ENCODE measurements at regions not wholly inside any gene's neighbourhood (a gene's known extent, or its start where the extent isn't known, plus 50 kb on each side); places are given as distances from the start of the nearest gene placed in this dataset.
"Not testable (repeated sequence)": the region's sequence is repeated elsewhere in the genome, so short reads cannot be mapped to it uniquely, and the experiment has no call there.

- DNase-seq (ENCODE audit: low spot score), result no peak
These were observed 435.6 kb upstream of the NFE2L3 start for GRCh38 chr7:25716421-25716820.

DNA sequence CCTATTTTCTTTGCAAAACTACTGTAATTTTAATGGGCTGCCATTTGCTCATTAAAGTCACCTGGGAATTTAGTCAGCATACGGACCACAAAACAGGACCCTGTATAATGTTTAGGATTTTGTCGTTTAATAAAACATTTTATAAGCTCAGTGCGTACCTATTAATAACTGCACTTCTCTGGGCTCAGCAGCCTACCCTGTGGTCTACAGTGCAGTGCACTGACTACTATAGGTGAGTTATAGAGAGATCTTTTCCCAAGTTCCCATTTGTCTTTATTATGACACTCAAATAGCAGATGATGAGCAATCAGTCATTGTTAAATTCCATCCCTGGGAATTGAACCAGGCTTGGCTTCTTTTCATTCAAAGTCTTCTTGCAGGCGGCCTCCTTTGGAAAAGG lies 433.4 kb upstream of the NFE2L3 start:
- DNase-seq (ENCODE audit: low spot score), result no peak

- no peak for DNase-seq (ENCODE audit: low spot score)
These were observed 432.7 kb upstream of the NFE2L3 start for GRCh38 chr7:25719190-25719896.

DNA sequence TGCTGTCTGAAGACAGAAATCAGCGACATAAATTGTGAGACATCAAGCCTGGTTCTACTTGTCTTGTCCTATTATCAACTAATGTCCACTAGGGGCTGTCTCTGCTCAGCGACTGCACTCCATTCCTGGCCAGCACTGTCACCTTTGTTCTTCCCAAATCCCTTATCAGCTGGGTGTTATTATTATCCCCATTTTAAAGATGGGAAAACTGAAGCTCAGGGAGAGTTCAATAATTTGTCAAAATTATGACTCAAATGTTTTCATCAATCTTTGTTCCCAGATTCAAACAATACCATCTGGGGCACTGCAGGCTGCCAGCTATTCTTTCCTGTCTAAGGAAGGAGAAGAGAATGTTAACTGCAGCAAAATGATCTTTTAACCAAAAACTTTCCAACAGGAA lies 431.6 kb upstream of the NFE2L3 start:
- no peak for DNase-seq (ENCODE audit: low spot score)

DNA sequence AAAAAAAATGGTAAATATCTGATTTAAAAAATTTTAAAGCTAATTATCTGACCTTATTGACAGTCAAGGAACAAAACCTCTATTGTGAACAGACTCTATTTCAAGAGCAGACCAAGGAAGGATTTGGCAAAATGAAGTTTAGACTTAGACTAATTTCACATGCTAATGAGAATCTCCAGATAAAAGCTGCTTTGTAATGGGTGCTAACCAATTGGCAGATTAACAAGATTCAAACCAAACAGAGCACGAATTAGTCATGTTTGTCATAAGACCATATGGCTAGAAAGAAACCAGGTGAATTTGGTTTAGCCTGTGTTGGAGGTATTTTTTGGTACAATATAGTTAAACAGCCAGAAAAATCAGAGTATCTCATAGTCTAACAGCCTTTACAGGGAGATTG lies 429.1 kb upstream of the NFE2L3 start:
- DNase-seq (ENCODE audit: low spot score), result no peak

DNA sequence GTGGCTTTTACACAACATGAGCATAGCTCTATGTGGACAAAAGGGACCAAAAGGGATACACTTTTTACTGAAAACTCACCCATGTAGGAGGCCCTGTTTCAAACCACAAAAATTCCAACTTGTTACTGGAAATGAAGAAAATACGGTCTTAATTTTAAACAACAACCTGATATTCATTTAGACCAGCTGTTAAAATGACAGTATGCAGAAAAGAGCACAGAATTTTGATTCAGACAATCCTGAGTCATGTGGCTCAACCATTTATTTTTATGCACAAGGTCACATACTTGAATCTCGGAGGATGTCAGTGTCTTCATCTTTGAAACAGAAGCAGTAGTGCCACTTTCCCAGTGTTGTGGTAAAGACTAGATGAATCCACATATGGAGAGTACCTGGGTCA lies 426.5 kb upstream of the NFE2L3 start:
- no peak for DNase-seq (ENCODE audit: low spot score)

GRCh38 chr7:25726170-25726780 lies 425.7 kb upstream of the NFE2L3 start:
- DNase-seq (ENCODE audit: low spot score), result no peak

DNA sequence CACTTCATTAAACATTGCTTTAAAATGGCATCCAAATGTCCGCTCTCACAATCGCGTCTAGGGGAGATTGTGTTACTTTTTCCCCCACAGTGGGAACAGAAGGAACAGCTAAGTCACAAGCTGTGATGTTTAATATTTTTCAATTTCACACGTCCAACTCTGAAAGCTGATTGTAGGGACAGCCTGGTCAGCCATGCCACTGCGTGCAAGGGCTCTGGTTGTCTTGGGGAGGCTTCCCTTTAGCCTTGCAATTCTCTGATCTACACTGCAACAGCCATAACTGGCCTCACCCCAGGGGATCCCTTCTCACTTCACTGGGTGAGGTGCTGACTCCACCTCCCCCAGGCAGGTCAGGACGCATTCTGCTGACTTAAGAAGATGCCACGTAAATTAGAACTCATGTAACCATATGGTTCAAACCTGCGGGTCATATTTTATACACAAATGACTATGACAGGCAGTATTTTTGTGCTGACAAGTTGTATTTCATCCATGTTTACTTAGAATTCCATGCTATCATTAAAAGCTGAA lies 425.2 kb upstream of the NFE2L3 start:
- no peak for DNase-seq (ENCODE audit: low spot score)

- no peak for DNase-seq (ENCODE audit: low spot score)
These were observed 424.6 kb upstream of the NFE2L3 start for GRCh38 chr7:25727446-25727845.

DNA sequence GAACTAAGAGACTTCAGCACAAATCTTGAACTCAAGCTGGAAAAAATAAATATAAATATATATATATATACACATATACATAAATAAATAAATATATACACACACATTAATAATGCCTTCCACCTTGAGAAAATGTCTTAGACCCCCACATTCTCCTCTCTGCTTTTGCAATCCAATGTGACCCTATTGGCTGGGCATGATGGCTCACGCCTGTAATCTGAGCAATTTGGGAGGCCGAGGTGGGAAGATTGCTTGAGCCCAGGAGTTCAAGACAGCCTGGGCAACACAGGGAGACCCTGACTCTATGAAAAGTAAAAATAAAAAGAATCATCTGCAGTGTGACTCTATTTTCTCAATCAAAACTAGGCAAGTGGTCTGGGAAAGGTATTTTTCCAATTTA lies 424.1 kb upstream of the NFE2L3 start:
- DNase-seq (ENCODE audit: low spot score), result no peak

- DNase-seq (ENCODE audit: low spot score), result no peak
These were observed 420.7 kb upstream of the NFE2L3 start for GRCh38 chr7:25731068-25731845.

DNA sequence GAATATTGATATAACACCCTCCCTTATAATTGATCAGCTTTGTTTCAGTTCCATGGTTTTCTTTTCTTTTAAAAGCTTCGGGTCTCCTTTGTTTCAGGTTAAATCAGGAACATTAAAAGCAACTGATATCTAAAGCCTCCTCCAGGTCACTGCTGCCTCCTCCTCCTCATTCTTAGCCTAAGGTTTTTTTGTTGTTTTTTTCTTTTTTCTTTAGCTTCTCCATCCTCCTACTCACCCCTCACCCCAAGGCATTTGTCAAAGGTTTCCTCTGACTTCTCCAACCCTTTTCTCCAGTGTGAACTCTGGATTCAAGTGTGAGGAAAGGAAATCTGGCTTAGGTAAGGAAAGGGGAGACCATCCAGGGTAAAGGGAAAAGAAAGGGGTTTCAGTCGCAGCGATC lies 420.2 kb upstream of the NFE2L3 start:
- DNase-seq (ENCODE audit: low spot score), result no peak

- DNase-seq (ENCODE audit: low spot score), result no peak
These were observed 419.2 kb upstream of the NFE2L3 start for GRCh38 chr7:25732766-25733217.

DNA sequence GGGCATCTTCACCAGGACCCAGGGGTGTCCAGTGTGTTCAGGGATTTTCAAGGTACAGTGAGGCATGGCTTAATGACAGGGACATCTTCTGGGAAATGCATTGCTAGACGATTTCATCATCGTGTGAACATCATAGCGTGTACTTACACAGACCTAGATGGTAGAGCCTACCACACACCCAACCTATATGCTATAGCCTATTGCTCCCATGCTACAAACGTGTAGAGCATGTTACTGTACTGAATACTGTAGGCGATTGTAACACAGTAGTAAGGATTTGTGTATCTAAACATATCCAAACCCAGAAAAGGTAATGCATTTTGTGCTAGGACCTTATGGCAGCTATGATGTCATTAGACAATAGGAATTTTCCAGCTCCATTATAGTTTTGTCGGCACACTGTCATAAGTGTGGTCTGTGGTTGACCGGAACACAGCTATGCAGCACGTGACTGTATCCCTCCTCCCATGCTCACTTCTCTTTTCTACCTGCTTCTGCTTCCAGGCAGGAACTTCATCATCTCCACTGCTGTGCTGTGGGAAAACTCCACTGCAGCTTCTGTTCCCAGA lies 416.2 kb upstream of the NFE2L3 start:
- DNase-seq (ENCODE audit: low spot score), result no peak

DNA sequence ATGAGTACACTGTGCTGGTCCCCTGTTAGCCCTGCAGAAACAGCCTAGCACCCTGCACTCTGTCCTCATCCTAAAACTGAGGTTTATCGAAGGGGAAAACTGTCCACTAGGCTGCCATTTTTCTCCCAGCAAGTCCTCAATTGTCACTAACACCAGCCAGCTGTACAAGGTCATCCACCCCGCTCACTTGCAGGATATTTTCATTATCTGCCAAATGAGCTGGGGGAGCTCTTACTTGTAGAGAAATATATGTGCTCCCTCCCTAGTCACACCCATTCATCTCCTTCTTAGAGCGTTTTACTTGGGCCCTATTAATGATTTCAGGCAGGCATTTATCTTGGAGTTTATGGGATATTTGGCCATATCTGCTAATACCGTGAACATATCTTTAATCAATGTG lies 413.5 kb upstream of the NFE2L3 start:
- DNase-seq (ENCODE audit: low spot score), result no peak

- no peak for DNase-seq (ENCODE audit: low spot score)
These were observed 412.9 kb upstream of the NFE2L3 start for GRCh38 chr7:25739143-25739542.

GRCh38 chr7:25742316-25742715 lies 409.7 kb upstream of the NFE2L3 start:
- DNase-seq (ENCODE audit: low spot score), result no peak

DNA sequence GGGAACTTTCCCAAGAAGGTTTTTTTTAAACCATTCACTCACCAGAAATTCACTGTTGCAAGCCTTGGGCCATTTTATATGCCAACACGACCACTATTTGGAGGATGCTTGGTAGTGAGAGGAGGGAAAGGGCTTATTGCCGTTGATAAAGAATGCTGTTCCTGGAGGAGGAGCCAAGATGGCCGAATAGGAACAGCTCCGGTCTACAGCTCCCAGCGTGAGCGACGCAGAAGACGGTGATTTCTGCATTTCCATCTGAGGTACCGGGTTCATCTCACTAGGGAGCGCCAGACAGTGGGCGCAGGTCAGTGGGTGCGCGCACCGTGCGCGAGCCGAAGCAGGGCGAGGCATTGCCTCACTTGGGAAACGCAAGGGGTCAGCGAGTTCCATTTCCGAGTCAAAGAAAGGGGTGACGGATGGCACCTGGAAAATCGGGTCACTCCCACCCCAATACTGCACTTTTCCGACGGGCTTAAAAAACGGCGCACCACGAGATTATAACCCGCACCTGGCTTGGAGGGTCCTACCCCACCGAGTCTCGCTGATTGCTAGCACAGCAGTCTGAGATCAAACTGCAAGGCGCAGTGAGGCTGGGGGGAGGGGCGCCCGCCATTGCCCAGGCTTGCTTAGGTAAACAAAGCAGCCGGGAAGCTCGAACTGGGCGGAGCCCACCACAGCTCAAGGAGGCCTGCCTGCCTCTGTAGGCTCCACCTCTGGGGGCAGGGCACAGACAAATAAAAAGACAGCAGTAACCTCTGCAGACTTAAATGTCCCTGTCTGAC lies 408.1 kb upstream of the NFE2L3 start:
- not testable (repeated sequence) for DNase-seq (ENCODE audit: low spot score)

- no peak for DNase-seq (ENCODE audit: low spot score)
These were observed 401.1 kb upstream of the NFE2L3 start for GRCh38 chr7:25750744-25751508.

DNA sequence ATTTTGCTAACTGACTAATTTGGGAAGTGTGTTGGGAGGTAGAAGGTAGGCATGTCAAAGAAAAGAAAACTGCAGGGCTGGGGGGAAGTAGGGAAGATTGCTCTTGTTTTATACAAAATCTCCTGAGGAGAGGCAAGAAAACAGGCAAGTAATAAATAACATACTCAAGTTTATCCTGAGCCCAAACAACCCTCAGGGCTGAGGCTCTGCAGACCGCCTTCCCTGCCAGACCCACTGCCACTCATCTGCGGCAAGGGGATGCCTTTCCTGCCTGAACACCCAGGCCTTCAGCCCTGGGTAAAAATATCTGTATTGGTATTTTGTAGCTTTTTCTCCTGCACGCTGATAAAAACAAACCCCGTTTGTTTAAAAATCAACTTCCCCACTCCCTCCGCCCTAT lies 399.8 kb upstream of the NFE2L3 start:
- no peak for DNase-seq (ENCODE audit: low spot score)
